GM23248 (cell line): ENCODE measurements at regions not wholly inside any gene's neighbourhood (a gene's known extent, or its start where the extent isn't known, plus 50 kb on each side); places are given as distances from the start of the nearest gene placed in this dataset.

Source experiments
- DNase-seq: peaks from one replicate; pipeline ENCODE4 v3.0.0-alpha.2; 2015
- H2AFZ ChIP-seq: fragments of 200-600 bp; sonication (generic); 2 replicates; pipeline ENCODE4 v1.6.1; 2016; ENCODE audit warnings: antibody characterized with exemption
- H3F3A ChIP-seq: fragments of 200-600 bp; sonication (generic); 2 replicates; pipeline ENCODE4 v1.6.1; 2016; ENCODE audit warnings: mild to moderate bottlenecking, antibody characterized with exemption, mixed run types; ENCODE audit not compliant: insufficient read depth
- H3K27ac ChIP-seq: fragments of 200-600 bp; sonication (generic); 2 replicates; pipeline ENCODE4 v1.5.1; 2016; ENCODE audit warnings: mild to moderate bottlenecking
- H3K27me3 ChIP-seq: fragments of 200-600 bp; sonication (generic); replicated peaks from 2 replicates; pipeline ENCODE4 v1.6.1; 2016; ENCODE audit warnings: mild to moderate bottlenecking; ENCODE audit not compliant: insufficient read depth
- H3K36me3 ChIP-seq: fragments of 200-600 bp; sonication (generic); 2 replicates; pipeline ENCODE4 v1.6.1; 2016; ENCODE audit warnings: low read depth, mild to moderate bottlenecking
- H3K4me1 ChIP-seq: fragments of 200-600 bp; sonication (generic); 2 replicates; pipeline ENCODE4 v1.6.1; 2016; ENCODE audit warnings: mild to moderate bottlenecking; ENCODE audit not compliant: insufficient read depth
- H3K4me2 ChIP-seq: fragments of 200-600 bp; sonication (generic); one replicate; pipeline ENCODE4 v1.6.1; 2016; ENCODE audit warnings: mild to moderate bottlenecking; ENCODE audit not compliant: unreplicated experiment
- H3K4me3 ChIP-seq: fragments of 200-600 bp; sonication (generic); 2 replicates; pipeline ENCODE4 v1.5.1; 2016; ENCODE audit warnings: mild to moderate bottlenecking
- H3K79me2 ChIP-seq: fragments of 200-600 bp; sonication (generic); 2 replicates; pipeline ENCODE4 v1.6.1; 2016; ENCODE audit warnings: mild to moderate bottlenecking; ENCODE audit not compliant: insufficient read depth
- H3K9ac ChIP-seq: fragments of 200-600 bp; sonication (generic); 2 replicates; pipeline ENCODE4 v1.6.1; 2016; ENCODE audit warnings: mild to moderate bottlenecking
- H3K9me2 ChIP-seq: fragments of 200-600 bp; sonication (generic); 2 replicates; pipeline ENCODE4 v1.6.1; 2016; ENCODE audit warnings: mixed run types, mild to moderate bottlenecking, moderate library complexity; ENCODE audit not compliant: insufficient read depth
- H3K9me3 ChIP-seq: fragments of 200-600 bp; sonication (generic); one replicate; pipeline ENCODE4 v1.6.1; 2017; ENCODE audit warnings: low read depth
- H4K20me1 ChIP-seq: fragments of 200-600 bp; sonication (generic); 2 replicates; pipeline ENCODE4 v1.6.0; 2016; ENCODE audit not compliant: insufficient read depth
- EZH2 ChIP-seq: fragments of 200-600 bp; sonication (generic); IDR thresholded peaks from 2 replicates; pipeline ENCODE4 v1.6.1; 2018; ENCODE audit warnings: antibody characterized with exemption, mild to moderate bottlenecking; ENCODE audit not compliant: insufficient read depth, poor library complexity, severe bottlenecking
- EZH2phosphoT487 ChIP-seq: fragments of 200-600 bp; sonication (generic); IDR thresholded peaks from 2 replicates; pipeline ENCODE4 v1.6.1; 2018; ENCODE audit warnings: antibody characterized with exemption, moderate library complexity, mild to moderate bottlenecking, low read depth; ENCODE audit not compliant: insufficient read depth
- WGBS, 2 experiments: methylation state at CpG; one replicate each; pipeline ENCODE4 v1.1.6; 2015 to 2017; ENCODE audit warnings: low lambda C conversion rate in 2 of 2, low coverage in 1 of 2; ENCODE audit errors: missing lambda C conversion rate in 2 of 2; 5-methylcytosine and 5-hydroxymethylcytosine counted together
- in situ Hi-C: fragments of 300-500 bp; cut with MboI; formaldehyde crosslinking; loops from 2 replicates; pipeline ENCODE4 v1.15.0; 2020

- DNase-seq, result no peak
- TF ChIP-seq EZH2 (no peak), EZH2phosphoT487 (no peak)
- H3K27me3 ChIP-seq, result no peaks in the 10 kb centered on the region
- H4K20me1 ChIP-seq, result no peaks in the 10 kb centered on the region
- no peak overlapping the region for H3K9ac ChIP-seq
- H3K27ac ChIP-seq, result no peak overlapping the region
- no peaks in the 10 kb centered on the region for H3K4me1 ChIP-seq
- H2AFZ ChIP-seq, result no peak overlapping the region
- H3K9me3 ChIP-seq, result no peaks in the 10 kb centered on the region
- no peaks in the 10 kb centered on the region for H3K36me3 ChIP-seq
- no peaks in the 10 kb centered on the region for H3K79me2 ChIP-seq
- H3K4me3 ChIP-seq, result no peak overlapping the region
- H3K4me2 ChIP-seq, result no peak overlapping the region
- whole genome bisulfite sequencing, 2 experiments, result 22 to 27% methylated on average over 5 of the region's 5 CpGs
- H3F3A ChIP-seq, result no peaks in the 10 kb centered on the region
- H3K9me2 ChIP-seq, result no peaks in the 10 kb centered on the region
- in situ Hi-C loops, result no loop called here
Observed at GRCh38 chr3:89628856-89629670, 521.6 kb downstream of the EPHA3 start.

- no peaks in the 10 kb centered on the region for H3K36me3 ChIP-seq
- no peak overlapping the region for H3K4me2 ChIP-seq
- H3K27ac ChIP-seq, result no peak overlapping the region
- H3K9me3 ChIP-seq, result no peaks in the 10 kb centered on the region
- no peak for TF ChIP-seq EZH2
- no peak for TF ChIP-seq EZH2phosphoT487
- H3K79me2 ChIP-seq, result no peaks in the 10 kb centered on the region
- no peaks in the 10 kb centered on the region for H3K4me1 ChIP-seq
- H3K9me2 ChIP-seq, result no peaks in the 10 kb centered on the region
- no peaks in the 10 kb centered on the region for H3K27me3 ChIP-seq
- no peak for DNase-seq
- no peak overlapping the region for H2AFZ ChIP-seq
- H3F3A ChIP-seq, result no peaks in the 10 kb centered on the region
- H4K20me1 ChIP-seq, result no peaks in the 10 kb centered on the region
- H3K9ac ChIP-seq, result no peak overlapping the region
- in situ Hi-C loops, result no loop called here
- no peak overlapping the region for H3K4me3 ChIP-seq
Observed at GRCh38 chr3:89635137-89635536, 527.7 kb downstream of the EPHA3 start.

- H4K20me1 ChIP-seq, result no peaks in the 10 kb centered on the region
Observed at GRCh38 chr3:89644716-89645115, 537.3 kb downstream of the EPHA3 start.

GRCh38 chr3:89649431-89649830 is 542.0 kb downstream of the EPHA3 start:
- no peaks in the 10 kb centered on the region for H3K9me3 ChIP-seq
- H3K9ac ChIP-seq, result no peak overlapping the region
- no peaks in the 10 kb centered on the region for H3K27me3 ChIP-seq
- H3K79me2 ChIP-seq, result no peaks in the 10 kb centered on the region
- DNase-seq, result no peak
- no peaks in the 10 kb centered on the region for H4K20me1 ChIP-seq
- WGBS, 2 experiments, result 36 to 37% methylated on average over 5 of the region's 5 CpGs
- no peak overlapping the region for H3K4me3 ChIP-seq
- TF ChIP-seq EZH2phosphoT487, result no peak
- TF ChIP-seq EZH2, result no peak
- no peaks in the 10 kb centered on the region for H3K9me2 ChIP-seq
- H3F3A ChIP-seq, result no peaks in the 10 kb centered on the region
- no peaks in the 10 kb centered on the region for H3K36me3 ChIP-seq
- H2AFZ ChIP-seq, result no peak overlapping the region
- in situ Hi-C loops, result no loop called here
- no peak overlapping the region for H3K4me2 ChIP-seq
- no peak overlapping the region for H3K27ac ChIP-seq
- no peaks in the 10 kb centered on the region for H3K4me1 ChIP-seq

More at GRCh38 chr3:89644716-89645115, 537.3 kb downstream of the EPHA3 start:
- no peaks in the 10 kb centered on the region for H3K36me3 ChIP-seq
- DNase-seq, result no peak
- H3K27me3 ChIP-seq, result no peaks in the 10 kb centered on the region
- in situ Hi-C loops, result no loop called here
- H2AFZ ChIP-seq, result no peak overlapping the region
- H3K9ac ChIP-seq, result no peak overlapping the region
- no peaks in the 10 kb centered on the region for H3K9me3 ChIP-seq
- TF ChIP-seq EZH2phosphoT487 (no peak), EZH2 (no peak)
- 0% methylated on average over 1 of the region's 1 CpG for WGBS, 2 experiments
- H3K79me2 ChIP-seq, result no peaks in the 10 kb centered on the region
- no peaks in the 10 kb centered on the region for H3F3A ChIP-seq
- no peak overlapping the region for H3K27ac ChIP-seq
- no peaks in the 10 kb centered on the region for H3K4me1 ChIP-seq
- no peak overlapping the region for H3K4me2 ChIP-seq
- no peaks in the 10 kb centered on the region for H3K9me2 ChIP-seq
- no peak overlapping the region for H3K4me3 ChIP-seq

GRCh38 chr3:89654031-89654430 is 546.6 kb downstream of the EPHA3 start:
- in situ Hi-C loops, result no loop called here
- H3K36me3 ChIP-seq, result no peaks in the 10 kb centered on the region

More at GRCh38 chr3:89654031-89654430, 546.6 kb downstream of the EPHA3 start:
- Histone ChIP-seq H3K4me2 (no peak overlapping the region), H3K4me1 (no peaks in the 10 kb centered on the region), H3K9ac (no peak overlapping the region), H3K4me3 (no peak overlapping the region), H3K9me3 (no peaks in the 10 kb centered on the region), H4K20me1 (no peaks in the 10 kb centered on the region), H3K79me2 (no peaks in the 10 kb centered on the region), H2AFZ (no peak overlapping the region), H3F3A (no peaks in the 10 kb centered on the region), H3K9me2 (no peaks in the 10 kb centered on the region), H3K27me3 (no peaks in the 10 kb centered on the region), H3K27ac (no peak overlapping the region)
- no peak for DNase-seq
- no peak for TF ChIP-seq EZH2phosphoT487
- TF ChIP-seq EZH2, result no peak
- WGBS, 2 experiments, result 19 to 21% methylated on average over 1 of the region's 1 CpG
